GM12892 (cell line): ENCODE measurements at regions not wholly inside any gene's neighbourhood (a gene's known extent, or its start where the extent isn't known, plus 50 kb on each side); places are given as distances from the start of the nearest gene placed in this dataset.

Experiments
- POLR2A ChIP-seq: IDR thresholded peaks from 2 replicates; pipeline ENCODE4 v1.6.1; 2011; ENCODE audit warnings: low read depth, low read length, control low read depth
- POLR2AphosphoS5 ChIP-seq: IDR thresholded peaks from 2 replicates; pipeline ENCODE4 v1.6.1; 2011; ENCODE audit warnings: low read depth, low read length, control low read depth
- TAF1 ChIP-seq: IDR thresholded peaks from 2 replicates; pipeline ENCODE4 v1.6.1; 2011; ENCODE audit warnings: low read depth, mild to moderate bottlenecking, control low read depth, low read length, borderline replicate concordance

DNA sequence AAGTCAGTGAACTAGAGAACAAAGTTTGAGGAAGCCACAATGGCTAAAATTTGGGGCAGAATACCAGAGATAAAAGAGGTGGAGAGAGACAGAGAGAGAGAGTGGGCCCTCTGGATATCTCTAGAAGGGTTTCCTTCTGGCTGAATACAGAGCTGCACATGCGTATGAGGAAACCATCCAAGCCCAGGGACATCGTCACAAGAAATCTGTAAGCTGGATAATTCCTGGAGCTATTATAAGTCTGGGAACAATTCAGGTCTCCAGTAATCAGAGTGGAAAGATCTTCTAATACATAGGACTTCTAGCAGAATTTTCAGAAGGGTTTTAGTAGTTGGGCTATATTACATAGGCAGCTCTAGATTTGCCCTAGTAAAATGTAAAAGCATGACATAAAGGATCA is 415.7 kb upstream of the MTPN start:
- TF ChIP-seq POLR2AphosphoS5, result no peak
- no peak for TF ChIP-seq TAF1
- no peak for TF ChIP-seq POLR2A
